ENCODE measurements at regions not wholly inside any gene's neighbourhood (a gene's known extent, or its start where the extent isn't known, plus 50 kb on each side); places are given as distances from the start of the nearest gene placed in this dataset.

- Histone ChIP-seq H3K27me3 (ENCODE audit: control insufficient read depth, insufficient read depth, low read length) (no peaks in the 10 kb centered on the region), H3K36me3 (ENCODE audit: control insufficient read depth, insufficient read depth, low read length) (no peaks in the 10 kb centered on the region), H3K4me3 (ENCODE audit: low read depth, low read length) (no peak overlapping the region)
- FAIRE-seq (no peak), DNase-seq (ENCODE audit: low read depth) (peak; percentile 21)
- TF ChIP-seq, protein P1, sequence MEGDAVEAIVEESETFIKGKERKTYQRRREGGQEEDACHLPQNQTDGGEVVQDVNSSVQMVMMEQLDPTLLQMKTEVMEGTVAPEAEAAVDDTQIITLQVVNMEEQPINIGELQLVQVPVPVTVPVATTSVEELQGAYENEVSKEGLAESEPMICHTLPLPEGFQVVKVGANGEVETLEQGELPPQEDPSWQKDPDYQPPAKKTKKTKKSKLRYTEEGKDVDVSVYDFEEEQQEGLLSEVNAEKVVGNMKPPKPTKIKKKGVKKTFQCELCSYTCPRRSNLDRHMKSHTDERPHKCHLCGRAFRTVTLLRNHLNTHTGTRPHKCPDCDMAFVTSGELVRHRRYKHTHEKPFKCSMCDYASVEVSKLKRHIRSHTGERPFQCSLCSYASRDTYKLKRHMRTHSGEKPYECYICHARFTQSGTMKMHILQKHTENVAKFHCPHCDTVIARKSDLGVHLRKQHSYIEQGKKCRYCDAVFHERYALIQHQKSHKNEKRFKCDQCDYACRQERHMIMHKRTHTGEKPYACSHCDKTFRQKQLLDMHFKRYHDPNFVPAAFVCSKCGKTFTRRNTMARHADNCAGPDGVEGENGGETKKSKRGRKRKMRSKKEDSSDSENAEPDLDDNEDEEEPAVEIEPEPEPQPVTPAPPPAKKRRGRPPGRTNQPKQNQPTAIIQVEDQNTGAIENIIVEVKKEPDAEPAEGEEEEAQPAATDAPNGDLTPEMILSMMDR (IDR thresholded peaks at IDR 0.05; ENCODE audit: insufficient read depth, low read length, severe bottlenecking), result no peak
These were observed 124.9 kb upstream of the TNFSF4 start for GRCh38 chr1:173332026-173332425.

- Histone ChIP-seq H3K27me3 (ENCODE audit: control insufficient read depth, insufficient read depth, low read length) (no peaks in the 10 kb centered on the region), H3K4me3 (ENCODE audit: low read depth, low read length) (no peak overlapping the region), H3K36me3 (ENCODE audit: control insufficient read depth, insufficient read depth, low read length) (no peaks in the 10 kb centered on the region)
- FAIRE-seq (no peak), DNase-seq (ENCODE audit: low read depth) (no peak)
- TF ChIP-seq, protein P1 (IDR thresholded peaks at IDR 0.05; ENCODE audit: insufficient read depth, low read length, severe bottlenecking), result no peak
These were observed 126.5 kb upstream of the TNFSF4 start for GRCh38 chr1:173333581-173333980.

DNA sequence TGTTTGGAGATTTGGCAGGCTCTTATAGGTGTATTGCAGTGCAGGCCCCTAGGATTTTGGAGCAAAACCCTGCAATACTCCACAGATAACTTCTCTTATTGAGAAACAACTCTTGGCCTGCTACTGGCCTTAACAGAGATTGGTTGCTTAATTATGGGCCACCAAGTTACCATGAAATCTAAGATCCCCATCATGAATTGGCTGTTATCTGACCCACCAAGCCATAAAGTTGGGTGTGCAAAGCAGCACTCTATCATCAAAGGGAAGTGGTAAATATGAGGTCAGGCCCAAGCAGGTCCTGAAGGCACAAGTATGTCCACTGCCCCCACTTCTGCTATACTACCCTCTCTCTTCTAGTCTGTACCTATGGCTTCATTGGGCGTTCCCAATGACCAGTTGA is 130.0 kb upstream of the TNFSF4 start:
- FAIRE-seq (no peak), DNase-seq (ENCODE audit: low read depth) (no peak)
- Histone ChIP-seq H3K27me3 (ENCODE audit: control insufficient read depth, insufficient read depth, low read length) (no peaks in the 10 kb centered on the region), H3K36me3 (ENCODE audit: control insufficient read depth, insufficient read depth, low read length) (no peaks in the 10 kb centered on the region), H3K4me3 (ENCODE audit: low read depth, low read length) (no peak overlapping the region)
- TF ChIP-seq, protein P1 (IDR thresholded peaks at IDR 0.05; ENCODE audit: insufficient read depth, low read length, severe bottlenecking), result no peak

GRCh38 chr1:173341307-173341706 is 134.2 kb upstream of the TNFSF4 start:
- TF ChIP-seq, protein P1 (IDR thresholded peaks at IDR 0.05; ENCODE audit: insufficient read depth, low read length, severe bottlenecking), result no peak
- Histone ChIP-seq H3K4me3 (ENCODE audit: low read depth, low read length) (no peak overlapping the region), H3K27me3 (ENCODE audit: control insufficient read depth, insufficient read depth, low read length) (no peaks in the 10 kb centered on the region), H3K36me3 (ENCODE audit: control insufficient read depth, insufficient read depth, low read length) (no peaks in the 10 kb centered on the region)
- FAIRE-seq, result no peak
- peak; percentile 33 for DNase-seq (ENCODE audit: low read depth)

DNA sequence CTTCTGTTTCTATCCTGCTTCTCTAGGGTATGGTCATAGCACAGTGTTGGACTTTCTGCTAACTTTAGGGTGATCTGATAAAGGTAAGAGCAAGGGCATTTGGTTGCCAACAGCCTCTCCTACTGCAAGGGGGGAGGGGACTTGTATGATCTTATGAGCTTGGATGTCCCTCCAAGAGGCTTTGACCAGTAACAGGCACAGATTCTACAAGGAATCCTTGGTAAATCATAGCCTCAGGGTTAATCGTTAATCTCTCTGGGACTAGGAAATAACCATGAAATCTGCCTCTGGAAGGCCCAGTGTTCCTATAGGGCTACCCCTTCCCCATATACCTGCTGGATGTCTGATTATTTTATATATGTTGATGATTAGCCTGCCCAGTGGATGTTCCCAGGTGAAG is 134.8 kb upstream of the TNFSF4 start:
- H3K36me3 ChIP-seq (ENCODE audit: control insufficient read depth, insufficient read depth, low read length), result no peaks in the 10 kb centered on the region
- DNase-seq (ENCODE audit: low read depth) (no peak), FAIRE-seq (no peak)
- no peak overlapping the region for H3K4me3 ChIP-seq (ENCODE audit: low read depth, low read length)
- no peaks in the 10 kb centered on the region for H3K27me3 ChIP-seq (ENCODE audit: control insufficient read depth, insufficient read depth, low read length)
- TF ChIP-seq, protein P1 (IDR thresholded peaks at IDR 0.05; ENCODE audit: insufficient read depth, low read length, severe bottlenecking), result no peak

DNA sequence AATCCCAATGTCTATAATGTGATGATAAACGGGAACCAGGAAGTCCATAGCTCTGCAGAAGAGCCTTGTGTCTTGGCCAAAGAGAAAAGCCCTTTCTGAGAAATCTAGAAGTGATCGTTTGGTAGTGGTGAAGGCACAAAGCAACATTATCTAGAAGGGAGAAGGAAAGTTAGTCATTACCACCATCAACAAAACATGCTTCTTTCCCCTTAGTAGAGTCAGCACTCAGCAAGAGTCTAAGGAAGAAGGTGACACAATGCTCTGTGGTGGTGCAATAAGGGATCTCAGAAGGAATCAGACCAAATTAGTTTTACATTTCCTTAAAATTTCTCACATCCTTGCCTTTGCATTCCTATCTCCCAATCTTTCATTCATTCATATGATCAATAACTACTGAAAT is 134.4 kb upstream of the PRDX6 start:
- DNase-seq (ENCODE audit: low read depth) (no peak), FAIRE-seq (no peak)
- no peaks in the 10 kb centered on the region for H3K27me3 ChIP-seq (ENCODE audit: control insufficient read depth, insufficient read depth, low read length)
- TF ChIP-seq, protein P1 (IDR thresholded peaks at IDR 0.05; ENCODE audit: insufficient read depth, low read length, severe bottlenecking), result no peak
- H3K4me3 ChIP-seq (ENCODE audit: low read depth, low read length), result no peak overlapping the region
- H3K36me3 ChIP-seq (ENCODE audit: control insufficient read depth, insufficient read depth, low read length), result no peaks in the 10 kb centered on the region

All from bronchial epithelial cell (primary cell).